HEK293 (cell line): ENCODE measurements at regions not wholly inside any gene's neighbourhood (a gene's known extent, or its start where the extent isn't known, plus 50 kb on each side); places are given as distances from the start of the nearest gene placed in this dataset.

Experiments
- CTCF ChIA-PET: fragments of 350-600 bp; formaldehyde crosslinking; extraction: SDS; loops from one replicate; lab custom pipeline; 2021; ENCODE audit warnings: antibody characterized with exemption; lab: Yijun Ruan, JAX
- POLR2A ChIA-PET: fragments of 300-600 bp; formaldehyde crosslinking; extraction: SDS; loops from one replicate; lab custom pipeline; 2020; ENCODE audit warnings: antibody characterized with exemption, inconsistent platforms; lab: Yijun Ruan, JAX
- H3K27ac ChIP-seq: fragments of 200-500 bp; sonication (Bioruptor generic); 2 replicates; pipeline ENCODE4 v1.5.1; 2014; ENCODE audit warnings: low read depth, low read length, control low read depth, inconsistent platforms; ENCODE audit errors: extremely low read depth
- H3K36me3 ChIP-seq, 2 experiments: fragments of 200-500 bp in 1 of 2; sonication (Bioruptor generic) in 1 of 2; 1 replicate in 1 of 2; 2 replicates in 1 of 2; pipeline ENCODE4 v1.5.1; 2014 to 2017; ENCODE audit warnings: inconsistent platforms in 2 of 2, low read length in 2 of 2; ENCODE audit not compliant: control insufficient read depth in 2 of 2, insufficient read depth in 1 of 2
- H3K4me1 ChIP-seq: fragments of 200-500 bp; sonication (Bioruptor generic); 2 replicates; pipeline ENCODE4 v1.5.1; 2014; ENCODE audit warnings: mild to moderate bottlenecking, low read length, inconsistent platforms; ENCODE audit not compliant: control insufficient read depth, insufficient read depth
- H3K4me3 ChIP-seq: 2 replicates; pipeline ENCODE4 v1.5.1; 2011; ENCODE audit warnings: low read depth, mild to moderate bottlenecking, control low read depth, low read length, moderate library complexity
- H3K9me3 ChIP-seq: fragments of 200-500 bp; sonication (Bioruptor generic); 2 replicates; pipeline ENCODE4 v1.5.1; 2014; ENCODE audit warnings: low read depth, low read length, inconsistent platforms; ENCODE audit not compliant: control insufficient read depth, insufficient read depth
- GFI1B ChIP-seq: fragments of 450-650 bp; formaldehyde crosslinking; IDR thresholded peaks from 2 replicates; pipeline ENCODE4 v1.5.1; 2016; ENCODE audit warnings: missing biosample characterization, missing genetic modification characterization
- GLIS1 ChIP-seq: fragments of 450-650 bp; formaldehyde crosslinking; IDR thresholded peaks from 2 replicates; pipeline ENCODE4 v1.5.1; 2016; ENCODE audit warnings: missing biosample characterization, missing genetic modification characterization
- KLF16 ChIP-seq: fragments of 450-650 bp; formaldehyde crosslinking; IDR thresholded peaks from 2 replicates; pipeline ENCODE4 v1.5.1; 2017; ENCODE audit warnings: missing biosample characterization, missing genetic modification characterization
- OSR2 ChIP-seq: fragments of 450-650 bp; formaldehyde crosslinking; IDR thresholded peaks from 2 replicates; pipeline ENCODE4 v1.5.1; 2016; ENCODE audit warnings: missing biosample characterization, missing genetic modification characterization
- REST ChIP-seq: fragments of 450-650 bp; formaldehyde crosslinking; IDR thresholded peaks from 2 replicates; pipeline ENCODE4 v1.5.1; 2016; ENCODE audit warnings: missing biosample characterization, missing genetic modification characterization
- ZNF133 ChIP-seq: fragments of 450-650 bp; formaldehyde crosslinking; IDR thresholded peaks from 2 replicates; pipeline ENCODE4 v1.5.1; 2016; ENCODE audit warnings: missing biosample characterization, missing genetic modification characterization
- ZNF18 ChIP-seq: fragments of 450-650 bp; formaldehyde crosslinking; IDR thresholded peaks from 2 replicates; pipeline ENCODE4 v1.5.1; 2016; ENCODE audit warnings: missing biosample characterization, missing genetic modification characterization
- ZNF26 ChIP-seq: fragments of 450-650 bp; formaldehyde crosslinking; IDR thresholded peaks from 2 replicates; pipeline ENCODE4 v1.5.1; 2016; ENCODE audit warnings: missing biosample characterization, missing genetic modification characterization
- ZNF398 ChIP-seq: fragments of 450-650 bp; formaldehyde crosslinking; IDR thresholded peaks from 2 replicates; pipeline ENCODE4 v1.5.1; 2017; ENCODE audit warnings: missing biosample characterization, missing genetic modification characterization
- ZNF510 ChIP-seq: fragments of 450-650 bp; formaldehyde crosslinking; IDR thresholded peaks from 2 replicates; pipeline ENCODE4 v1.5.1; 2018; ENCODE audit warnings: mild to moderate bottlenecking, missing genetic modification characterization, missing biosample characterization; ENCODE audit not compliant: insufficient replicate concordance
- ZNF518A ChIP-seq: fragments of 450-650 bp; formaldehyde crosslinking; conservative IDR thresholded peaks from 2 replicates; pipeline ENCODE4 v1.5.1; 2016; ENCODE audit warnings: low read depth, missing biosample characterization, missing genetic modification characterization
- ZNF580 ChIP-seq: fragments of 450-650 bp; formaldehyde crosslinking; IDR thresholded peaks from 2 replicates; pipeline ENCODE4 v1.5.1; 2016; ENCODE audit warnings: missing biosample characterization, missing genetic modification characterization
- ZNF621 ChIP-seq: fragments of 450-650 bp; formaldehyde crosslinking; IDR thresholded peaks from 2 replicates; pipeline ENCODE4 v1.5.1; 2017; ENCODE audit warnings: missing biosample characterization, missing genetic modification characterization
- ZNF776 ChIP-seq: fragments of 450-650 bp; formaldehyde crosslinking; IDR thresholded peaks from 2 replicates; pipeline ENCODE4 v1.5.0; 2017; ENCODE audit warnings: missing biosample characterization, missing genetic modification characterization, borderline replicate concordance
- ZNF785 ChIP-seq: fragments of 450-650 bp; formaldehyde crosslinking; IDR thresholded peaks from 2 replicates; pipeline ENCODE4 v1.5.1; 2016; ENCODE audit warnings: missing biosample characterization, missing genetic modification characterization
- ZSCAN16 ChIP-seq: fragments of 450-650 bp; formaldehyde crosslinking; IDR thresholded peaks from 2 replicates; pipeline ENCODE4 v1.5.1; 2016; ENCODE audit warnings: missing biosample characterization, missing genetic modification characterization
- ZSCAN30 ChIP-seq: fragments of 450-650 bp; IDR thresholded peaks from 2 replicates; pipeline ENCODE4 v1.5.1; 2018; ENCODE audit warnings: missing biosample characterization, mild to moderate bottlenecking, missing genetic modification characterization, moderate library complexity

- no peak for TF ChIP-seq ZNF518A (tag by site-specific recombination)
Observed at GRCh38 chr9:126166291-126166690, 160.3 kb upstream of the MVB12B start (continued).

- no peak overlapping the region for H3K4me3 ChIP-seq
- CTCF ChIA-PET = no interaction called here
- H3K36me3 ChIP-seq = no peaks in the 10 kb centered on the region
- no peak for TF ChIP-seq ZNF776 (tag by site-specific recombination)
- TF ChIP-seq ZSCAN30 = no peak
- TF ChIP-seq ZNF510 (tag by site-specific recombination) = no peak
- no peaks in the 10 kb centered on the region for H3K9me3 ChIP-seq
- POLR2A ChIA-PET = no interaction called here
- no peaks in the 10 kb centered on the region for H3K4me1 ChIP-seq
- H3K27ac ChIP-seq = no peak overlapping the region
Observed at GRCh38 chr9:126166866-126167265, 159.8 kb upstream of the MVB12B start.

GRCh38 chr9:126169736-126170135 lies 156.9 kb upstream of the MVB12B start:
- TF ChIP-seq ZNF398 (no peak), OSR2 (tag by site-specific recombination) (no peak), ZNF621 (tag by site-specific recombination) (no peak), GFI1B (tag by site-specific recombination) (no peak), GLIS1 (tag by site-specific recombination) (no peak), ZNF580 (no peak), ZNF785 (tag by site-specific recombination) (no peak), ZSCAN30 (no peak), KLF16 (tag by site-specific recombination) (no peak), REST (tag by site-specific recombination) (no peak), ZNF26 (tag by site-specific recombination) (no peak), ZNF133 (no peak), ZSCAN16 (tag by site-specific recombination) (no peak), ZNF18 (no peak)
- Histone ChIP-seq H3K27ac (no peak overlapping the region), H3K9me3 (no peaks in the 10 kb centered on the region), H3K4me3 (no peak overlapping the region), H3K36me3 (no peaks in the 10 kb centered on the region), H3K4me1 (no peaks in the 10 kb centered on the region)
- POLR2A ChIA-PET = interaction anchor here (0.6 kb wide), 1 partner anchor 22 kb away, joined by 4 read pairs; no protein-coding TSS in a partner anchor
- CTCF ChIA-PET = no interaction called here
